ENCODE measurements at regions not wholly inside any gene's neighbourhood (a gene's known extent, or its start where the extent isn't known, plus 50 kb on each side); places are given as distances from the start of the nearest gene placed in this dataset.

DNA sequence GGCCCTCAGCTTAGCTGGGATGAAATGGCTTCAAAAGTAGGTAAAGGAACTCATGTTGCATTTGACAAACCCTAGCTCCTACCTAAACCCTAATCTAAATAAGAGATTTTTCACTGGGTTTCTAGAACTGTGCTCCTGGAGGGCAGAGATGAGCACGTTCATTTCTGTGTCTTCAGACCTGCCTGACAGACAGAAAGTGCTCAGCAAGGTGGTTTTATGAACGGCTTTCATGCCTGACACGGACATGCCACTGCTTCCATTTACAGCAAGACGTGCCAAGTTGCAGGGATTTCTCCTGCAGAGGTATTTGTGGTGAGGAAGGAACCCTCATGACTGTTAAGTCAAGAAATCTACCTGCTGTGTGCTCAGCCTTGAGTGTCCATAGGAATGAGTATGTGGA lies 83.5 kb upstream of the KMT2C start:
- H4K20me1 ChIP-seq (ENCODE audit: insufficient read depth, low read length): no peaks in the 10 kb centered on the region
- TF ChIP-seq NFE2L2 (IDR thresholded peaks at IDR 0.05; ENCODE audit: low read depth, low read length) (no peak), CEBPB (IDR thresholded peaks at IDR 0.05; ENCODE audit: low read depth, low read length) (no peak), BHLHE40 (IDR thresholded peaks at IDR 0.05; ENCODE audit: low read depth, low read length) (no peak), RFX5 (IDR thresholded peaks at IDR 0.05; ENCODE audit: low read depth, low read length) (no peak), CHD1 (IDR thresholded peaks at IDR 0.05; ENCODE audit: low read depth, low read length) (no peak), SMC3 (IDR thresholded peaks at IDR 0.05; ENCODE audit: low read depth, low read length) (no peak), FOS (IDR thresholded peaks at IDR 0.05; ENCODE audit: low read depth, low read length) (no peak), RAD21 (IDR thresholded peaks at IDR 0.05; ENCODE audit: low read length) (no peak), MAZ (IDR thresholded peaks at IDR 0.05; ENCODE audit: borderline replicate concordance, low read depth, low read length) (no peak)
- TF ChIP-seq, protein P1, sequence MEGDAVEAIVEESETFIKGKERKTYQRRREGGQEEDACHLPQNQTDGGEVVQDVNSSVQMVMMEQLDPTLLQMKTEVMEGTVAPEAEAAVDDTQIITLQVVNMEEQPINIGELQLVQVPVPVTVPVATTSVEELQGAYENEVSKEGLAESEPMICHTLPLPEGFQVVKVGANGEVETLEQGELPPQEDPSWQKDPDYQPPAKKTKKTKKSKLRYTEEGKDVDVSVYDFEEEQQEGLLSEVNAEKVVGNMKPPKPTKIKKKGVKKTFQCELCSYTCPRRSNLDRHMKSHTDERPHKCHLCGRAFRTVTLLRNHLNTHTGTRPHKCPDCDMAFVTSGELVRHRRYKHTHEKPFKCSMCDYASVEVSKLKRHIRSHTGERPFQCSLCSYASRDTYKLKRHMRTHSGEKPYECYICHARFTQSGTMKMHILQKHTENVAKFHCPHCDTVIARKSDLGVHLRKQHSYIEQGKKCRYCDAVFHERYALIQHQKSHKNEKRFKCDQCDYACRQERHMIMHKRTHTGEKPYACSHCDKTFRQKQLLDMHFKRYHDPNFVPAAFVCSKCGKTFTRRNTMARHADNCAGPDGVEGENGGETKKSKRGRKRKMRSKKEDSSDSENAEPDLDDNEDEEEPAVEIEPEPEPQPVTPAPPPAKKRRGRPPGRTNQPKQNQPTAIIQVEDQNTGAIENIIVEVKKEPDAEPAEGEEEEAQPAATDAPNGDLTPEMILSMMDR (conservative IDR thresholded peaks at IDR 0.05; ENCODE audit: low read depth, low read length): no peak
- TF ChIP-seq, protein P2, sequence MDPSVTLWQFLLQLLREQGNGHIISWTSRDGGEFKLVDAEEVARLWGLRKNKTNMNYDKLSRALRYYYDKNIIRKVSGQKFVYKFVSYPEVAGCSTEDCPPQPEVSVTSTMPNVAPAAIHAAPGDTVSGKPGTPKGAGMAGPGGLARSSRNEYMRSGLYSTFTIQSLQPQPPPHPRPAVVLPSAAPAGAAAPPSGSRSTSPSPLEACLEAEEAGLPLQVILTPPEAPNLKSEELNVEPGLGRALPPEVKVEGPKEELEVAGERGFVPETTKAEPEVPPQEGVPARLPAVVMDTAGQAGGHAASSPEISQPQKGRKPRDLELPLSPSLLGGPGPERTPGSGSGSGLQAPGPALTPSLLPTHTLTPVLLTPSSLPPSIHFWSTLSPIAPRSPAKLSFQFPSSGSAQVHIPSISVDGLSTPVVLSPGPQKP (IDR thresholded peaks at IDR 0.05; ENCODE audit: borderline replicate concordance, low read depth, low read length): no peak
- no peak overlapping the region for H2BK120ac ChIP-seq (ENCODE audit: low read depth, low read length)
- no peak overlapping the region for H3K4me3 ChIP-seq (ENCODE audit: insufficient read depth, low read depth, low read length)
- H3K27me3 ChIP-seq (ENCODE audit: control insufficient read depth, insufficient read depth, low read length): no peaks in the 10 kb centered on the region
- H3K9me1 ChIP-seq (ENCODE audit: insufficient read depth, low read length): no peaks in the 10 kb centered on the region
- H2AK9ac ChIP-seq (replicated peaks; ENCODE audit: low read depth, low read length, poor library complexity): no peak overlapping the region
- no peak overlapping the region for H2AFZ ChIP-seq (replicated peaks; ENCODE audit: low read length, poor library complexity)
- no peak overlapping the region for H4K91ac ChIP-seq (ENCODE audit: insufficient read depth, low read depth, low read length)
- H4K5ac ChIP-seq (ENCODE audit: low read depth, low read length): no peak overlapping the region
- no peak overlapping the region for H3K27ac ChIP-seq (ENCODE audit: insufficient read depth, low read length)
- in situ Hi-C loops (cut with MboI; ENCODE audit: low sequenced_read_pairs): no loop called here
- ATAC-seq (ENCODE audit: low read depth): no peak
- H2AK5ac ChIP-seq (ENCODE audit: low read depth, low read length): no peak overlapping the region
- H2BK15ac ChIP-seq (ENCODE audit: low read depth, low read length): no peak overlapping the region
- no peak overlapping the region for H3K9ac ChIP-seq (ENCODE audit: low read depth, low read length)
- H3K23ac ChIP-seq (ENCODE audit: low read depth, low read length): no peak overlapping the region
- no peak overlapping the region for H3K4ac ChIP-seq (ENCODE audit: low read depth, low read length)
- intact Hi-C loops (cut with micrococcal nuclease): no loop called here
- POLR2A ChIA-PET (ENCODE audit: unreplicated experiment): no interaction called here
- DNase-seq: no peak
- H3K18ac ChIP-seq (ENCODE audit: low read depth, low read length): no peak overlapping the region
- CTCF ChIA-PET: no interaction called here
- H2BK20ac ChIP-seq (ENCODE audit: low read depth, low read length): no peak overlapping the region
- no peak overlapping the region for H4K8ac ChIP-seq (ENCODE audit: low read depth in 2 of 2, low read length in 2 of 2)
- dilution Hi-C loops (cut with HindIII; ENCODE audit: low sequenced_read_pairs, unreplicated experiment): no loop called here
- 20% methylated on average over 1 of the region's 4 CpGs; no CpG with 5 or more reads in 1 of the 2 experiments for WGBS, 2 experiments (ENCODE audit: extremely low coverage in 2 of 2, insufficient read length in 1 of 2)
- H3K79me1 ChIP-seq (ENCODE audit: low read depth in 1 of 2, low read length in 2 of 2): no peaks in the 10 kb centered on the region
- no TSS peak for BruUV-seq (replicated peaks)
- peaks cover 3% of the 10 kb centered on the region for H3K9me3 ChIP-seq (ENCODE audit: control insufficient read depth, insufficient read depth, low read length)
- H3K4me2 ChIP-seq (ENCODE audit: low read depth, low read length): no peak overlapping the region
- no peaks in the 10 kb centered on the region for H3K4me1 ChIP-seq (ENCODE audit: control insufficient read depth, insufficient read depth, low read length)
- H3K56ac ChIP-seq (ENCODE audit: extremely low read depth, insufficient read depth, low read length): no peak overlapping the region
- H3K14ac ChIP-seq (replicated peaks; ENCODE audit: low read depth, low read length): no peak overlapping the region
- H3K36me3 ChIP-seq (ENCODE audit: control insufficient read depth, insufficient read depth, low read length): no peaks in the 10 kb centered on the region
- H2BK5ac ChIP-seq (ENCODE audit: low read depth, low read length, poor library complexity, severe bottlenecking): no peak overlapping the region
